ENCODE measurements at regions not wholly inside any gene's neighbourhood (a gene's known extent, or its start where the extent isn't known, plus 50 kb on each side); places are given as distances from the start of the nearest gene placed in this dataset.

GRCh38 chr5:84589926-84590325 is 205.2 kb upstream of the EDIL3 start:
- TF ChIP-seq CTCF (IDR thresholded peaks at IDR 0.05; ENCODE audit: insufficient read depth, low read depth, low read length) (no peak), EZH2 (IDR thresholded peaks at IDR 0.05; ENCODE audit: insufficient read depth, low read length) (no peak)
- Histone ChIP-seq H3K27ac (ENCODE audit: low read depth, low read length) (no peak overlapping the region), H3K4me1 (ENCODE audit: insufficient read depth, low read length) (no peaks in the 10 kb centered on the region), H3K4me3 (ENCODE audit: insufficient read depth, low read depth, low read length) (no peak overlapping the region), H3K36me3 (ENCODE audit: insufficient read depth, low read length) (no peaks in the 10 kb centered on the region), H3K27me3 (ENCODE audit: insufficient read depth, low read length) (no peaks in the 10 kb centered on the region), H3K4me2 (ENCODE audit: low read length) (no peak overlapping the region), H3K9me3 (ENCODE audit: insufficient read depth, low read depth, low read length) (no peaks in the 10 kb centered on the region), H3K9ac (ENCODE audit: low read length) (no peak overlapping the region), H2AFZ (ENCODE audit: low read depth, low read length) (no peak overlapping the region), H3K79me2 (ENCODE audit: insufficient read depth, low read length) (no peaks in the 10 kb centered on the region), H4K20me1 (ENCODE audit: insufficient read depth, low read length) (no peaks in the 10 kb centered on the region)
- Mint-ChIP-seq H3K36me3 (ENCODE audit: low read depth, unreplicated experiment) (no peaks in the 10 kb centered on the region), H3K27me3 (ENCODE audit: low read depth, unreplicated experiment) (no peaks in the 10 kb centered on the region), H3K9me3 (ENCODE audit: unreplicated experiment) (no peaks in the 10 kb centered on the region), H3K4me1 (ENCODE audit: low read depth, unreplicated experiment) (no peaks in the 10 kb centered on the region), H3K27ac (ENCODE audit: unreplicated experiment) (no peak overlapping the region), H3K4me3 (ENCODE audit: unreplicated experiment) (no peak overlapping the region)
- no peak for DNase-seq (ENCODE audit: low read depth)
- FAIRE-seq: no peak

GRCh38 chr5:84585218-84585617 is 200.5 kb upstream of the EDIL3 start:
- no peak overlapping the region for H3K4me2 ChIP-seq (ENCODE audit: low read length)
- no peaks in the 10 kb centered on the region for H3K27me3 ChIP-seq (ENCODE audit: insufficient read depth, low read length)
- no peak for TF ChIP-seq EZH2 (IDR thresholded peaks at IDR 0.05; ENCODE audit: insufficient read depth, low read length)
- TF ChIP-seq CTCF (IDR thresholded peaks at IDR 0.05; ENCODE audit: insufficient read depth, low read depth, low read length): no peak
- no peak overlapping the region for H3K27ac ChIP-seq (ENCODE audit: low read depth, low read length)
- no peaks in the 10 kb centered on the region for H4K20me1 ChIP-seq (ENCODE audit: insufficient read depth, low read length)
- no peak for FAIRE-seq
- Mint-ChIP-seq H3K9me3 (ENCODE audit: unreplicated experiment) (no peaks in the 10 kb centered on the region), H3K27ac (ENCODE audit: unreplicated experiment) (no peak overlapping the region), H3K4me3 (ENCODE audit: unreplicated experiment) (no peak overlapping the region), H3K4me1 (ENCODE audit: low read depth, unreplicated experiment) (no peaks in the 10 kb centered on the region), H3K27me3 (ENCODE audit: low read depth, unreplicated experiment) (no peaks in the 10 kb centered on the region), H3K36me3 (ENCODE audit: low read depth, unreplicated experiment) (no peaks in the 10 kb centered on the region)
- H3K4me3 ChIP-seq (ENCODE audit: insufficient read depth, low read depth, low read length): no peak overlapping the region
- no peaks in the 10 kb centered on the region for H3K79me2 ChIP-seq (ENCODE audit: insufficient read depth, low read length)
- no peak for DNase-seq (ENCODE audit: low read depth)
- H3K9ac ChIP-seq (ENCODE audit: low read length): no peak overlapping the region
- no peaks in the 10 kb centered on the region for H3K9me3 ChIP-seq (ENCODE audit: insufficient read depth, low read depth, low read length)
- H3K4me1 ChIP-seq (ENCODE audit: insufficient read depth, low read length): no peaks in the 10 kb centered on the region
- no peaks in the 10 kb centered on the region for H3K36me3 ChIP-seq (ENCODE audit: insufficient read depth, low read length)
- H2AFZ ChIP-seq (ENCODE audit: low read depth, low read length): no peak overlapping the region

- Mint-ChIP-seq H3K27ac (ENCODE audit: unreplicated experiment) (no peak overlapping the region), H3K27me3 (ENCODE audit: low read depth, unreplicated experiment) (no peaks in the 10 kb centered on the region), H3K9me3 (ENCODE audit: unreplicated experiment) (no peaks in the 10 kb centered on the region), H3K4me3 (ENCODE audit: unreplicated experiment) (no peak overlapping the region), H3K4me1 (ENCODE audit: low read depth, unreplicated experiment) (no peaks in the 10 kb centered on the region), H3K36me3 (ENCODE audit: low read depth, unreplicated experiment) (no peaks in the 10 kb centered on the region)
- H4K20me1 ChIP-seq (ENCODE audit: insufficient read depth, low read length): no peaks in the 10 kb centered on the region
- no peaks in the 10 kb centered on the region for H3K27me3 ChIP-seq (ENCODE audit: insufficient read depth, low read length)
- no peaks in the 10 kb centered on the region for H3K4me1 ChIP-seq (ENCODE audit: insufficient read depth, low read length)
- TF ChIP-seq CTCF (IDR thresholded peaks at IDR 0.05; ENCODE audit: insufficient read depth, low read depth, low read length) (no peak), EZH2 (IDR thresholded peaks at IDR 0.05; ENCODE audit: insufficient read depth, low read length) (no peak)
- H3K36me3 ChIP-seq (ENCODE audit: insufficient read depth, low read length): no peaks in the 10 kb centered on the region
- no peak overlapping the region for H3K4me3 ChIP-seq (ENCODE audit: insufficient read depth, low read depth, low read length)
- H2AFZ ChIP-seq (ENCODE audit: low read depth, low read length): no peak overlapping the region
- no peak overlapping the region for H3K4me2 ChIP-seq (ENCODE audit: low read length)
- no peaks in the 10 kb centered on the region for H3K9me3 ChIP-seq (ENCODE audit: insufficient read depth, low read depth, low read length)
- no peak for FAIRE-seq
- no peak for DNase-seq (ENCODE audit: low read depth)
- no peak overlapping the region for H3K9ac ChIP-seq (ENCODE audit: low read length)
- H3K79me2 ChIP-seq (ENCODE audit: insufficient read depth, low read length): no peaks in the 10 kb centered on the region
- no peak overlapping the region for H3K27ac ChIP-seq (ENCODE audit: low read depth, low read length)
Measured at GRCh38 chr5:84578226-84578625, 193.5 kb upstream of the EDIL3 start.
